ENCODE measurements at regions not wholly inside any gene's neighbourhood (a gene's known extent, or its start where the extent isn't known, plus 50 kb on each side); places are given as distances from the start of the nearest gene placed in this dataset.
"Not testable (repeated sequence)": the region's sequence is repeated elsewhere in the genome, so short reads cannot be mapped to it uniquely, and the experiment has no call there.

DNA sequence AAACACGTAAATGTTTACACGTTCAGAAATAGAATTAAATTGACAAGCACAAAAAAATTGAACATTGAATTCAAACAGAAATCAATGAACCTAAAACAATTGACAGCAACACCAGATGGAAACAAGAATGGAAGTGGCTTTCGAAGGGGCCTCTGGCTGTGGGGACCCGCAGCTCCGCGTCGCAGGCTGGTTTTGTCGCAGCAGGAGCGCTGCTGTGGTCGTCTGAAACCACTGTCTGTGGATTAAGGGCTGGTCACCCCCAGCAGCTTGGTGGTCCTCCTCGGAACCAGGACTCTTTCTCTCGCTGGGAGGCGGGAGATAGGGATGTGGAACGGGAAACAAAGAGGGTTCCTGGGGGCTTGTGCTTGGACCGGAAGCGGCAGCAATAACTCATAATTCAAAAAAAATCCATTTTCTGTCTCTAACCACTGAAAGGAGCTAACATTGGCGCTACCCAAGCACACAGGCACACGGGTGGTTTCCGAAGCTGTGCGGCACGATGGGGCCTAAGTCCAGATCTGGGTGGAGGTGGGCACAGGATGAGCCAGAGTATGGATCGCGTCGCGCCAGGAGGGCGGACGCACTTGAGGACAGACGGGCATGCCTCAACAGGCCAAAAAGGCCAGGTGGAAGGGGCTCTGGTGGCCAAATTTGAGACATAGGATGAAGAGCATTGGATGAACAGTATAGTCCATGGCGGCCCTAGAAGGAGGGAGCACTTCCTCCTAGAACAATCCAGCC is 346.0 kb downstream of the CNTNAP3B start:
- not testable (repeated sequence) for H3K4me3 ChIP-seq (ENCODE audit: low read length); H3K27me3 ChIP-seq (ENCODE audit: insufficient read depth, low read depth, low read length); H4K20me1 ChIP-seq (ENCODE audit: insufficient read depth); H3K36me3 ChIP-seq (ENCODE audit: insufficient read depth, low read length); H3K9me2 ChIP-seq (ENCODE audit: insufficient read depth, low read length); H3F3A ChIP-seq (ENCODE audit: insufficient read depth, low read length, poor library complexity, severe bottlenecking); H3K27ac ChIP-seq (ENCODE audit: low read length); H3K9me3 ChIP-seq (ENCODE audit: low read length); H3K9ac ChIP-seq (ENCODE audit: low read length); H3K79me2 ChIP-seq (replicated peaks; ENCODE audit: insufficient read depth, low read length); H3K4me2 ChIP-seq (ENCODE audit: low read length); H2AFZ ChIP-seq (ENCODE audit: low read depth, low read length)

DNA sequence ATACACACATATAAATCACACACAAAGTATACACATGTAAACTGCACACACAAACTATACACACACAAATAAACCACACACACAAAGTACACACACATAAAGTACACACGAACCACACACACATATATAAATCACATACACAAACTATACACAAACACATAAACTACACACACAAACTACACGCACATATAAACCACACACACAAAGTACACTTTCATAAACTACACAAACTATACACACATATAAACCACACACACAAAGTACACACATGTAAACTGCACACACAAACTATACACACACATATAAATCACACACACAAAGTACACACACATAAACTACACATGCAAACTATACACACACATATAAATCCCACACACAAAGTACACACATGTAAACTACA is 347.3 kb downstream of the CNTNAP3B start:
- H3K79me2 ChIP-seq (replicated peaks; ENCODE audit: insufficient read depth, low read length); H3F3A ChIP-seq (ENCODE audit: insufficient read depth, low read length, poor library complexity, severe bottlenecking); H3K27ac ChIP-seq (ENCODE audit: low read length); H3K4me3 ChIP-seq (ENCODE audit: low read length); H3K27me3 ChIP-seq (ENCODE audit: insufficient read depth, low read depth, low read length); H3K4me2 ChIP-seq (ENCODE audit: low read length); H3K9me3 ChIP-seq (ENCODE audit: low read length); H3K9me2 ChIP-seq (ENCODE audit: insufficient read depth, low read length); H2AFZ ChIP-seq (ENCODE audit: low read depth, low read length); H3K9ac ChIP-seq (ENCODE audit: low read length); H3K36me3 ChIP-seq (ENCODE audit: insufficient read depth, low read length); H4K20me1 ChIP-seq (ENCODE audit: insufficient read depth): not testable (repeated sequence)

DNA sequence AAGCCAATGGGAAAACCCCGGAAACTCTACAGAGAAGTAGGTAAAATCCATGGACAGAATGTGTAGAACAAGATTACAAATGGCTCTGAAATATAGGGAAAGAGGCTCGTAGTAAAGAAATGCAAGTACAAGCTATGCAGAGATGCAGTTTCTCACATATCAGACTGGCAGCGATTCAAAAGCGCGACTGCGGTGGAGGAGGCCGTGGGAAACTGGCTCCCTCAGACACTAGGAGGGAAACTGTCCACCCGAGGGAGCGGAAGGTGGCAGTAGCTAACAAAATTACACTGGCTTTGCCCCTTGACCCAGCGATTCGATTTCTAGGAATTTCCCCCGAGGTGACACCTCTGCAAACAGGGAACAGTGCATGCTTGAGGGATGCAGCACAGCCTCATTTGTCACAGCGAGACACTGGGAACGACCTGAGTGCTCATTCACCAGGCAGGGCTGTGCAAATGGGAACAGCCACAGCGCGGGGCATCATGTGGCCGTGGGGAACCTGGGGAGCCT is 349.3 kb downstream of the CNTNAP3B start:
- not testable (repeated sequence) for H3K9ac ChIP-seq (ENCODE audit: low read length); H2AFZ ChIP-seq (ENCODE audit: low read depth, low read length); H3K27ac ChIP-seq (ENCODE audit: low read length); H3K9me3 ChIP-seq (ENCODE audit: low read length); H3K4me2 ChIP-seq (ENCODE audit: low read length); H3K36me3 ChIP-seq (ENCODE audit: insufficient read depth, low read length); H3F3A ChIP-seq (ENCODE audit: insufficient read depth, low read length, poor library complexity, severe bottlenecking); H3K27me3 ChIP-seq (ENCODE audit: insufficient read depth, low read depth, low read length); H3K9me2 ChIP-seq (ENCODE audit: insufficient read depth, low read length); H3K4me3 ChIP-seq (ENCODE audit: low read length); H3K79me2 ChIP-seq (replicated peaks; ENCODE audit: insufficient read depth, low read length); H4K20me1 ChIP-seq (ENCODE audit: insufficient read depth)

DNA sequence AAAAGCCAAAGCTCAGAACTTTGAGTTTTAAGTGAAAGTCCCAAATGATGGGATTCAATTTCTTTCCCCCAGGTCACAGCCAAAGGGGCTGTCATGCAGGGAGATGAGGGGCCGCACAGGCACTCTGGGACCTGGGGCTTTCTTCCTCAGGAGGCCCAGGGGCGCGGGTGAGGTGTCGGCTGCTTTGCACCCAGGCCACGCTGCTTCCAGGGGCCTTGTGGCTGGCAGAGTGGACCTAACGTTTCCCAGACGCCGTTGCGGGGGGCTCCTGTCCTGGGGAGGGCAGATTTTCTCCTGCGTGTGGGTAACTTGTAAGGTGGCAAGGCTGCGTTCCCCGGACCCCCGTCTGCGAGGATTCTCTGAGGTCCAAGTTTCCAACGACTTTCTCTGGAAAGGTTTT is 350.0 kb downstream of the CNTNAP3B start:
- not testable (repeated sequence) for H2AFZ ChIP-seq (ENCODE audit: low read depth, low read length); H3K4me3 ChIP-seq (ENCODE audit: low read length); H3K9ac ChIP-seq (ENCODE audit: low read length); H3K9me2 ChIP-seq (ENCODE audit: insufficient read depth, low read length); H4K20me1 ChIP-seq (ENCODE audit: insufficient read depth); H3K79me2 ChIP-seq (replicated peaks; ENCODE audit: insufficient read depth, low read length); H3K4me2 ChIP-seq (ENCODE audit: low read length); H3F3A ChIP-seq (ENCODE audit: insufficient read depth, low read length, poor library complexity, severe bottlenecking); H3K27me3 ChIP-seq (ENCODE audit: insufficient read depth, low read depth, low read length); H3K27ac ChIP-seq (ENCODE audit: low read length); H3K36me3 ChIP-seq (ENCODE audit: insufficient read depth, low read length); H3K9me3 ChIP-seq (ENCODE audit: low read length)

DNA sequence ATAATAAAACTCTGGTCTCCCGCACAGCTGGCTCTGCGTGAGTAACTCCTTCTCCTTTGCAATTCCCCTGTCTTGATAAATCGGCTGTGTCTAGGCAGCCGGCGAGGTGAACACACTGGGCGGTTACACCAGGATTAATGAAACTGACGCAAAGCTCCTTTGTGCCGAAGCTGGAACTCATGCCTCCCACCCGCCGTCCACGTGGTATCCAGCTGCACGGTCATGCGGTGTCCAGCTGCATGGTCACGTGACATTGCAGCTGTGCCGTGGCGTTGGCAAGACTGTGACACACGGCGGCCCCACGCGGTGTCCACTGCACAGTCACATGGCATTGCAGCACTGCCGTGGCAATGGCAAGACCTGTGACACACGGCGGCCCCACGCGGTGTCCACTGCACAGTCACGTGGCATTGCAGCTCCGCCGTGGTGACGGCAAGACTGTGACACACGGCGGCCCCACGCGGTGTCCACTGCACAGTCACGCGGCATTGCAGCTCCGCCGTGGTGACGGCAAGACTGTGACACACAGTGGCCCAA is 350.6 kb downstream of the CNTNAP3B start:
- not testable (repeated sequence) for H3F3A ChIP-seq (ENCODE audit: insufficient read depth, low read length, poor library complexity, severe bottlenecking); H2AFZ ChIP-seq (ENCODE audit: low read depth, low read length)

DNA sequence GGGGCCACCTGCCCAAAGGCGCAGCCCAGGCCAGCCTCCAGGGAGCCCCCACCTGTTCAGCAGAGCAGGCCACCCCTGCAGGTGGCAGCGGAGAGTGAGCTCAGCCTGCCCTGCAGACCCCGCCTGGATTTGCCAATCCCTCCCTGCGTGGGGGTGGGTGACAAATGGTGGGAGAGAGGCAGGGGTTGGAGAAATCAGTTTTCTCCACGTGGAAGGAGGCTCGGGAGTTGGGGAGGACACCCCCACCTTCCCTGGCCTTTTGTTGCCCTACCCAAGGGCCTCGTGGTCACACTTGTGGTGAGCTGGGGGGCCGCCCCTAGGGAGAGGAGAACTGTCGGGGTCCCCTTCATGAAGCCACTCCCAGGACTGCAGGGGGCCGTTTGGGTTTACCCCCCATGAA is 351.7 kb downstream of the CNTNAP3B start:
- H3K27me3 ChIP-seq (ENCODE audit: insufficient read depth, low read depth, low read length); H3K4me2 ChIP-seq (ENCODE audit: low read length); H3K4me3 ChIP-seq (ENCODE audit: low read length); H4K20me1 ChIP-seq (ENCODE audit: insufficient read depth); H3K27ac ChIP-seq (ENCODE audit: low read length); H3K9me2 ChIP-seq (ENCODE audit: insufficient read depth, low read length); H3K9me3 ChIP-seq (ENCODE audit: low read length); H2AFZ ChIP-seq (ENCODE audit: low read depth, low read length); H3F3A ChIP-seq (ENCODE audit: insufficient read depth, low read length, poor library complexity, severe bottlenecking); H3K79me2 ChIP-seq (replicated peaks; ENCODE audit: insufficient read depth, low read length); H3K9ac ChIP-seq (ENCODE audit: low read length); H3K36me3 ChIP-seq (ENCODE audit: insufficient read depth, low read length): not testable (repeated sequence)

More for the DNA sequence above, 350.6 kb downstream of the CNTNAP3B start:
- H3K4me3 ChIP-seq (ENCODE audit: low read length); H3K27me3 ChIP-seq (ENCODE audit: insufficient read depth, low read depth, low read length); H3K36me3 ChIP-seq (ENCODE audit: insufficient read depth, low read length); H3K27ac ChIP-seq (ENCODE audit: low read length); H3K9me3 ChIP-seq (ENCODE audit: low read length); H3K4me2 ChIP-seq (ENCODE audit: low read length); H3K9ac ChIP-seq (ENCODE audit: low read length); H4K20me1 ChIP-seq (ENCODE audit: insufficient read depth); H3K9me2 ChIP-seq (ENCODE audit: insufficient read depth, low read length); H3K79me2 ChIP-seq (replicated peaks; ENCODE audit: insufficient read depth, low read length): not testable (repeated sequence)

DNA sequence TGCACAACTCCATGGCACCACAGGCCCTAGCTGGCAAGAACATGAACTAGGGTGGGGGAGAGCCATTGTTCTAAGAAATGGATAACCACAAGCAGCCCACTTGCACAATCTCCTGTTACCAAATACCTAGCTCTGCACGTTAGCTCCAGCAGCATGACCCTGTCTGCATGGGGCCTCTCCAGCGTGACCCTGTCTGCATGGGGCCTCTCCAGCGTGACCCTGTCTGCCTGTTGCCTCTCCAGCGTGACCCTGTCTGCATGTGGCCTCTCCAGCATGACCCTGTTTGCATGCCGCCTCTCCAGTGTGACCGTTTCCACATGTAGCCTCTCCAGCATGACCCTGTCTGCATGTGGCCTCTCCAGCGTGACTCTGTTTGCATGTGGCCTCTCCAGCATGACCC is 356.7 kb downstream of the CNTNAP3B start:
- H3K9me3 ChIP-seq (ENCODE audit: low read length); H3K36me3 ChIP-seq (ENCODE audit: insufficient read depth, low read length); H3K4me3 ChIP-seq (ENCODE audit: low read length); H3K9me2 ChIP-seq (ENCODE audit: insufficient read depth, low read length); H3K4me2 ChIP-seq (ENCODE audit: low read length); H3K27ac ChIP-seq (ENCODE audit: low read length); H4K20me1 ChIP-seq (ENCODE audit: insufficient read depth); H3K27me3 ChIP-seq (ENCODE audit: insufficient read depth, low read depth, low read length); H3F3A ChIP-seq (ENCODE audit: insufficient read depth, low read length, poor library complexity, severe bottlenecking); H3K9ac ChIP-seq (ENCODE audit: low read length); H2AFZ ChIP-seq (ENCODE audit: low read depth, low read length); H3K79me2 ChIP-seq (replicated peaks; ENCODE audit: insufficient read depth, low read length): not testable (repeated sequence)

DNA sequence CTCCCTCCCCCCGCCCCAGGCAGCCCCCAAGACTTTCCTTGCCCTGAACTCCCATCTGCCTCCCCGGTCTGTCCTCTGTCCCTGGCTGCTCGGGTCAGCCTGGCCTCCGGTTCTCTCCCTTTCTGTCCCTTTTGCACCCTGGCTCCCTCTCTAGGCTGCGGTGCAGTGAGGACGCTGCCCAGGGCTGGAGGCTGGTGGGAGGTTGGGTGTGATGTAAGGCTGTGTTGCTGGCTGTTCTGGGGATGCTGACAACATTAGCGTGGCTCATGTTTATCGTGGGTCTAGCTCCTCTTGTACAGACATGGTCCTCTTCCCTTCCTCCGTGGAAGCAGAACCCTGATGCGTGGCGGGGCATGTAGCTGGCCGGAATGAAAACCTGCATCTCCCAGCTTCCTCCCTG is 357.5 kb downstream of the CNTNAP3B start:
- H3K27ac ChIP-seq (ENCODE audit: low read length); H4K20me1 ChIP-seq (ENCODE audit: insufficient read depth); H2AFZ ChIP-seq (ENCODE audit: low read depth, low read length): not testable (repeated sequence)

More for the DNA sequence above, 357.5 kb downstream of the CNTNAP3B start:
- not testable (repeated sequence) for H3K4me3 ChIP-seq (ENCODE audit: low read length); H3K27me3 ChIP-seq (ENCODE audit: insufficient read depth, low read depth, low read length); H3K9ac ChIP-seq (ENCODE audit: low read length); H3K36me3 ChIP-seq (ENCODE audit: insufficient read depth, low read length); H3K9me2 ChIP-seq (ENCODE audit: insufficient read depth, low read length); H3K4me2 ChIP-seq (ENCODE audit: low read length); H3K9me3 ChIP-seq (ENCODE audit: low read length); H3K79me2 ChIP-seq (replicated peaks; ENCODE audit: insufficient read depth, low read length); H3F3A ChIP-seq (ENCODE audit: insufficient read depth, low read length, poor library complexity, severe bottlenecking)
